Osteoblast (primary cell): ENCODE measurements at regions not wholly inside any gene's neighbourhood (a gene's known extent, or its start where the extent isn't known, plus 50 kb on each side); places are given as distances from the start of the nearest gene placed in this dataset.

Source experiments
- DNase-seq: peaks from one replicate; pipeline ENCODE4 v3.0.0; 2011; ENCODE audit warnings: low spot score, mixed read lengths; ENCODE audit not compliant: insufficient read length; ENCODE audit errors: missing footprints
- H2AFZ ChIP-seq: 2 replicates; pipeline ENCODE4 v1.6.0; 2011; ENCODE audit warnings: mild to moderate bottlenecking, low read length
- H3K27ac ChIP-seq: 2 replicates; pipeline ENCODE4 v1.5.1; 2011; ENCODE audit warnings: mild to moderate bottlenecking, low read depth, low read length, moderate library complexity
- H3K27me3 ChIP-seq: 2 replicates; pipeline ENCODE4 v1.6.0; 2012; ENCODE audit warnings: mild to moderate bottlenecking, control low read depth, inconsistent platforms, low read length, moderate library complexity; ENCODE audit not compliant: insufficient read depth
- H3K36me3 ChIP-seq: 2 replicates; pipeline ENCODE4 v1.5.1; 2011; ENCODE audit warnings: mild to moderate bottlenecking, low read length, control low read depth, moderate library complexity; ENCODE audit not compliant: insufficient read depth
- H3K4me1 ChIP-seq: 2 replicates; pipeline ENCODE4 v1.5.1; 2011; ENCODE audit warnings: mild to moderate bottlenecking, low read length, control low read depth, moderate library complexity; ENCODE audit not compliant: insufficient read depth
- H3K4me2 ChIP-seq: 2 replicates; pipeline ENCODE4 v1.6.0; 2011; ENCODE audit warnings: mild to moderate bottlenecking, low read length; ENCODE audit not compliant: insufficient read depth
- H3K4me3 ChIP-seq: fragments of 200-600 bp; sonication (generic); 3 replicates; pipeline ENCODE4 v1.5.1; 2012; ENCODE audit warnings: mild to moderate bottlenecking, low read length, inconsistent platforms; ENCODE audit not compliant: insufficient read depth
- H3K79me2 ChIP-seq: 2 replicates; pipeline ENCODE4 v1.6.0; 2012; ENCODE audit warnings: mild to moderate bottlenecking, low read length, control low read depth, inconsistent platforms; ENCODE audit not compliant: insufficient read depth
- H3K9me3 ChIP-seq: 2 replicates; pipeline ENCODE4 v1.5.1; 2011; ENCODE audit warnings: low read depth, low read length, control low read depth
- H4K20me1 ChIP-seq: 2 replicates; pipeline ENCODE4 v1.6.0; 2012; ENCODE audit warnings: mild to moderate bottlenecking, low read length, control low read depth; ENCODE audit not compliant: insufficient read depth
- TF ChIP-seq, protein P1 (sequence below): IDR thresholded peaks from 2 replicates; pipeline ENCODE4 v1.5.1; 2011; ENCODE audit warnings: mild to moderate bottlenecking, low read depth, low read length, moderate library complexity; ENCODE audit errors: extremely low read depth

DNA sequence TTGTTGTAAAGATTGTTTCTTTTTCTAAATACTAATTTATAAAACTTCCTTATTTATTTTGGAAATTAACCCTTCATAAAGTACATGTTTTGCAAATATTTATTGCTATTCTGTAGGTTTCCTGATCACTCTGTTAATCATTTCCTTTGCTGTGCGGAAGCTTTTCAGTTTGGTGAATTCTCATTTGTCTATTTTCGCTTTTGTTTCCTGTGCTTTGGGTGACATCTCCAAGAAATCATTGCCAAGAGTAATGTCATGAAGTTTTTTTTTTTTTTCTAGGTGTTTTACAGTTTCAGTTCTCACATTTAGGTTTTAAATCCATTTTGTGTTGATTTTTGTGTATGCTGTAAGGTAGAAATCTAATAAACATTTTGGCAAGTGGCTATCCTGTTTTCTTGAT lies 1899.8 kb upstream of the ACO1 start:
- no peak for DNase-seq
- no peaks in the 10 kb centered on the region for H3K27me3 ChIP-seq
- TF ChIP-seq, protein P1, sequence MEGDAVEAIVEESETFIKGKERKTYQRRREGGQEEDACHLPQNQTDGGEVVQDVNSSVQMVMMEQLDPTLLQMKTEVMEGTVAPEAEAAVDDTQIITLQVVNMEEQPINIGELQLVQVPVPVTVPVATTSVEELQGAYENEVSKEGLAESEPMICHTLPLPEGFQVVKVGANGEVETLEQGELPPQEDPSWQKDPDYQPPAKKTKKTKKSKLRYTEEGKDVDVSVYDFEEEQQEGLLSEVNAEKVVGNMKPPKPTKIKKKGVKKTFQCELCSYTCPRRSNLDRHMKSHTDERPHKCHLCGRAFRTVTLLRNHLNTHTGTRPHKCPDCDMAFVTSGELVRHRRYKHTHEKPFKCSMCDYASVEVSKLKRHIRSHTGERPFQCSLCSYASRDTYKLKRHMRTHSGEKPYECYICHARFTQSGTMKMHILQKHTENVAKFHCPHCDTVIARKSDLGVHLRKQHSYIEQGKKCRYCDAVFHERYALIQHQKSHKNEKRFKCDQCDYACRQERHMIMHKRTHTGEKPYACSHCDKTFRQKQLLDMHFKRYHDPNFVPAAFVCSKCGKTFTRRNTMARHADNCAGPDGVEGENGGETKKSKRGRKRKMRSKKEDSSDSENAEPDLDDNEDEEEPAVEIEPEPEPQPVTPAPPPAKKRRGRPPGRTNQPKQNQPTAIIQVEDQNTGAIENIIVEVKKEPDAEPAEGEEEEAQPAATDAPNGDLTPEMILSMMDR, result no peak

DNA sequence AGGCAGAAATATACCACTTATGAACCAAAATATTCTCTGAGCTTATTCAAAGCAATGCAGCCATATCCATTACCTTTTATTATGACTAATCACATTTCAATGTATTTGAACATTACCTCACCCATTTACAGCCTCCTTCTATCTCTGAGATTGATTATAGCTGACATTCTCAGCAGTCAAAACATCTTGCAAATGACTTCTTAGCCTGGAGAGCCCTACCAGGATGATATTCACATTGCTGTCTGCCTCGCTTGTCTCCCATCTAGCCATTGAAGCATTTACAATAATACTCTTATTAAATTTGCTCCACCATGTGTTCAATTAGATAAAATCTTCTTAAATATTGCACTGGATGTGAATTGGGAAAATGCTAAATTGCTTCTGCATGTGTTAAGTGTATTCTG lies 1879.9 kb upstream of the ACO1 start:
- H3K36me3 ChIP-seq, result no peaks in the 10 kb centered on the region
- H3K27ac ChIP-seq, result no peak overlapping the region
- no peak overlapping the region for H3K4me3 ChIP-seq
- no peak overlapping the region for H2AFZ ChIP-seq
- no peaks in the 10 kb centered on the region for H3K4me1 ChIP-seq
- no peaks in the 10 kb centered on the region for H3K79me2 ChIP-seq
- H3K4me2 ChIP-seq, result no peak overlapping the region
- H4K20me1 ChIP-seq, result no peaks in the 10 kb centered on the region
- TF ChIP-seq, protein P1, result no peak
- H3K27me3 ChIP-seq, result no peaks in the 10 kb centered on the region
- no peaks in the 10 kb centered on the region for H3K9me3 ChIP-seq
- no peak for DNase-seq

More for the DNA sequence above, 1899.8 kb upstream of the ACO1 start:
- Histone ChIP-seq H2AFZ (no peak overlapping the region), H3K4me1 (no peaks in the 10 kb centered on the region), H3K79me2 (no peaks in the 10 kb centered on the region), H3K9me3 (peaks cover 4% of the 10 kb centered on the region), H3K4me2 (no peak overlapping the region), H3K36me3 (no peaks in the 10 kb centered on the region), H3K27ac (no peak overlapping the region), H3K4me3 (no peak overlapping the region), H4K20me1 (no peaks in the 10 kb centered on the region)

DNA sequence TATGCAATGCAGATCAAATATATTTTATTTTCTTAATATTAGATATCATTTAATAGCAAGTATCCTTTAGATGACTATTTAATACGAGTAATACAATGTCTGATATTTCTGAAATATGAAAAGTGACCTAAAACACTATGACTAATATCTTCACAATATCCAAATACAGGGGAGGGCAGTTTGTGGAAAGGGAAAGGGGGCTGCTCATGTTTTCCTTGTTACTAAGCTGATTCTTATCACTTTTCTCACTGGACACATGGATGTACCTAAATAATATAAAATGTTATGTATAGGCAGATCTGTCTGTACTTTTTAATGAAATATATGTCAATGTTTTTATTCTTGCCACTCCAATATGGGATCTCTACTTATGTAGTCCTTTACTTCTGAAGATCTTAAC lies 1879.1 kb upstream of the ACO1 start:
- H3K27ac ChIP-seq, result no peak overlapping the region
- no peaks in the 10 kb centered on the region for H3K4me1 ChIP-seq
- H4K20me1 ChIP-seq, result no peaks in the 10 kb centered on the region
- H3K9me3 ChIP-seq, result no peaks in the 10 kb centered on the region
- TF ChIP-seq, protein P1, result no peak
- H3K36me3 ChIP-seq, result no peaks in the 10 kb centered on the region
- no peaks in the 10 kb centered on the region for H3K79me2 ChIP-seq
- H3K27me3 ChIP-seq, result no peaks in the 10 kb centered on the region
- DNase-seq, result no peak
- no peak overlapping the region for H3K4me3 ChIP-seq
- H3K4me2 ChIP-seq, result no peak overlapping the region
- no peak overlapping the region for H2AFZ ChIP-seq

DNA sequence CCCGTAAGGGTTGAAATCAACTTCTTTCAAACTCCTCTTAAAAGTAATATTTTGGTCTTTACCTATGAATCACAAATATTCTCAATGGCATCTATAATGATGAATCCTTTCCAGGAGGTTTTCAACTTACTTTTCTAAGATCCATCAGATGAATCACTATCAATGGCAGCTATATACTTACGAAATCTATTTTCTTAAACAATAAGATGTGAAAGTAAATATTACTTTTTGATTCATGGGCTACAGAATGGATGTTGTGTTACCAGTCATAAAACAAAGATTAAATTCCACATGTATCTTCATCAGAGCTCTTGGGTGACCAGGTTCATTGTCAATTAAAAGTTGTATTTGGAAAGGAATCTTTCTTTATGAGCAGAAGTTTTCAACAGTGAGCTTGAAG lies 1877.7 kb upstream of the ACO1 start:
- no peak for DNase-seq
- no peak overlapping the region for H3K27ac ChIP-seq
- TF ChIP-seq, protein P1, result no peak
- H4K20me1 ChIP-seq, result no peaks in the 10 kb centered on the region
- H3K4me3 ChIP-seq, result no peak overlapping the region
- H3K79me2 ChIP-seq, result no peaks in the 10 kb centered on the region
- H3K27me3 ChIP-seq, result no peaks in the 10 kb centered on the region
- H3K36me3 ChIP-seq, result no peaks in the 10 kb centered on the region
- no peak overlapping the region for H3K4me2 ChIP-seq
- no peak overlapping the region for H2AFZ ChIP-seq
- H3K4me1 ChIP-seq, result no peaks in the 10 kb centered on the region
- no peaks in the 10 kb centered on the region for H3K9me3 ChIP-seq
